GM12874 (cell line): ENCODE measurements at regions not wholly inside any gene's neighbourhood (a gene's known extent, or its start where the extent isn't known, plus 50 kb on each side); places are given as distances from the start of the nearest gene placed in this dataset.

Experiments used
- CTCF ChIP-seq: IDR thresholded peaks from 2 replicates; pipeline ENCODE4 v1.5.1; 2011; ENCODE audit warnings: low read depth, mild to moderate bottlenecking, control low read depth, low read length, moderate library complexity; ENCODE audit not compliant: insufficient read depth

- TF ChIP-seq CTCF = no peak
Observed at GRCh38 chr17:34051046-34051445, 204.0 kb upstream of the CCL2 start.

GRCh38 chr17:34054495-34054894 lies 200.6 kb upstream of the CCL2 start:
- TF ChIP-seq CTCF = no peak

- TF ChIP-seq CTCF = no peak
Observed at GRCh38 chr17:34055606-34056005, 199.5 kb upstream of the CCL2 start.

GRCh38 chr17:34059423-34060220 lies 195.5 kb upstream of the CCL2 start:
- TF ChIP-seq CTCF = no peak

GRCh38 chr17:34066528-34066927 lies 188.6 kb upstream of the CCL2 start:
- no peak for TF ChIP-seq CTCF

- no peak for TF ChIP-seq CTCF
Observed at GRCh38 chr17:34067011-34067410, 188.1 kb upstream of the CCL2 start.

GRCh38 chr17:34068571-34068970 lies 186.5 kb upstream of the CCL2 start:
- TF ChIP-seq CTCF = no peak
